Tibial nerve (tissue), 4 donors: ENCODE measurements at regions not wholly inside any gene's neighbourhood (a gene's known extent, or its start where the extent isn't known, plus 50 kb on each side); places are given as distances from the start of the nearest gene placed in this dataset.
"Not testable (repeated sequence)": the region's sequence is repeated elsewhere in the genome, so short reads cannot be mapped to it uniquely, and the experiment has no call there.

Source experiments
- DNase-seq, 2 donors: peaks; one replicate each; pipeline ENCODE4 v3.0.0-alpha.2; 2019; ENCODE audit warnings: low spot score in 2 of 2
- H3K27ac ChIP-seq, 4 donors: fragments of 200-600 bp; sonication (generic) in 3 of 4; one replicate each; pipeline ENCODE4 v1.5.1; 2017 to 2019; ENCODE audit warnings: mild to moderate bottlenecking in 1 of 4
- H3K27me3 ChIP-seq, 2 donors: fragments of 200-600 bp; sonication (generic) in 1 of 2; one replicate each; pipeline versions ENCODE4 v1.5.1 to v1.6.0; 2017 to 2019
- H3K36me3 ChIP-seq, 3 donors: fragments of 200-600 bp; sonication (generic); one replicate each; pipeline ENCODE4 v1.5.1; 2018 to 2019
- H3K4me1 ChIP-seq, 4 donors: fragments of 200-600 bp; sonication (generic) in 3 of 4; one replicate each; pipeline ENCODE4 v1.5.1; 2017 to 2019
- H3K4me3 ChIP-seq, 4 donors: fragments of 200-600 bp; sonication (generic) in 3 of 4; one replicate each; pipeline ENCODE4 v1.5.1; 2017 to 2019; ENCODE audit warnings: mild to moderate bottlenecking in 1 of 4, moderate library complexity in 1 of 4
- H3K9me3 ChIP-seq, 4 donors: fragments of 200-600 bp; sonication (generic) in 3 of 4; one replicate each; pipeline ENCODE4 v1.5.1; 2017 to 2019
- CTCF ChIP-seq, 5 experiments: fragments of 200-600 bp in 3 of 5; fragments of 450-650 bp in 2 of 5; sonication (generic) in 3 of 5; IDR thresholded peaks; one replicate each; pipeline ENCODE4 v1.5.1; 2016 to 2019; ENCODE audit warnings: antibody characterized with exemption in 5 of 5, mild to moderate bottlenecking in 3 of 5, moderate library complexity in 2 of 5
- EP300 ChIP-seq, 2 donors: sonication (generic); formaldehyde crosslinking; IDR thresholded peaks; one replicate each; pipeline ENCODE4 v1.6.1; 2017; ENCODE audit warnings: antibody characterized with exemption in 2 of 2, mild to moderate bottlenecking in 1 of 2
- POLR2A ChIP-seq, 2 donors: fragments of 450-650 bp; IDR thresholded peaks; one replicate each; pipeline ENCODE4 v1.6.1; 2017; ENCODE audit warnings: antibody characterized with exemption in 2 of 2, mild to moderate bottlenecking in 2 of 2, moderate library complexity in 2 of 2
- WGBS, 2 donors: methylation state at CpG; one replicate each; pipeline ENCODE4 v1.1.5; 2018; 5-methylcytosine and 5-hydroxymethylcytosine counted together

GRCh38 chr1:229007701-229008100 lies 263.2 kb upstream of the RAB4A start:
- no peak overlapping the region for H3K27ac ChIP-seq
- DNase-seq, result no peak
- no peak overlapping the region for H3K4me3 ChIP-seq
- H3K36me3 ChIP-seq, result no peaks in the 10 kb centered on the region
- no peaks in the 10 kb centered on the region for H3K27me3 ChIP-seq
- no peak for TF ChIP-seq EP300 (IDR thresholded peaks at IDR 0.05)
- TF ChIP-seq POLR2A (IDR thresholded peaks at IDR 0.05), result no peak
- TF ChIP-seq CTCF (IDR thresholded peaks at IDR 0.05), result no peak
- H3K9me3 ChIP-seq, result no peaks in the 10 kb centered on the region
- peaks cover 0 to 11% (median 0%) of the 10 kb centered on the region in 4 donors for H3K4me1 ChIP-seq
- 93 to 98% methylated on average over 9 of the region's 9 CpGs for WGBS, 2 donors

GRCh38 chr1:229008347-229008746 lies 262.6 kb upstream of the RAB4A start:
- H3K9me3 ChIP-seq, H3K4me3 ChIP-seq, H3K27me3 ChIP-seq, H3K4me1 ChIP-seq, H3K36me3 ChIP-seq, DNase-seq, H3K27ac ChIP-seq: not testable (repeated sequence)
- 77 to 80% methylated on average over 5 of the region's 5 CpGs for WGBS, 2 donors

GRCh38 chr1:229011022-229011421 lies 259.9 kb upstream of the RAB4A start:
- H3K4me1 ChIP-seq, result no peaks in the 10 kb centered on the region
- no peaks in the 10 kb centered on the region for H3K27me3 ChIP-seq
- no peaks in the 10 kb centered on the region for H3K36me3 ChIP-seq
- DNase-seq, result no peak
- TF ChIP-seq EP300 (IDR thresholded peaks at IDR 0.05), result no peak
- no peak for TF ChIP-seq CTCF (IDR thresholded peaks at IDR 0.05)
- TF ChIP-seq POLR2A (IDR thresholded peaks at IDR 0.05), result no peak
- no peaks in the 10 kb centered on the region for H3K9me3 ChIP-seq
- H3K27ac ChIP-seq, result no peak overlapping the region
- 77 to 93% methylated on average over 2 of the region's 2 CpGs for WGBS, 2 donors
- no peak overlapping the region for H3K4me3 ChIP-seq

DNA sequence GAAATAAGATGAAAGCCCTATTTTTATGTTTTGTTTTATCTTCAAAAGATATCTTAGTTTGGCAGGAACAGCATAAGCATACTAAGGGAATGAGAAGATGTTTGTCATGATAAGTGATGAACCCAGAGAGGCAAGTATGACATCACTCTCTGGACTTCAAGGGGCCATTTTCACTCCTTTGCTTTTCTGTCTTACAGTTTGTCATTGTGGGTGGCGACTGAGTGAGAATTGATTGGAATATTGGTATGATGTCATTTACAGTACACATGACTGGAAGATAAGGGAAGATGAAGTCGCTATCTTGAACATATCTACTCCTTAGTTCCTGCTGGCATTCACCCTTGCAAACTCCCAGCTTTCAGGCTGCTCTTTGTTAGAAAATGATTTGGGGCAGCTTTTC lies 258.1 kb upstream of the RAB4A start:
- TF ChIP-seq POLR2A (IDR thresholded peaks at IDR 0.05) (no peak), CTCF (IDR thresholded peaks at IDR 0.05) (no peak), EP300 (IDR thresholded peaks at IDR 0.05) (no peak)
- WGBS, 2 donors, result 83 to 85% methylated on average over 2 of the region's 2 CpGs
- Histone ChIP-seq H3K27me3 (no peaks in the 10 kb centered on the region), H3K36me3 (no peaks in the 10 kb centered on the region), H3K4me3 (no peak overlapping the region), H3K9me3 (no peaks in the 10 kb centered on the region), H3K4me1 (no peaks in the 10 kb centered on the region), H3K27ac (no peak overlapping the region)
- DNase-seq, result no peak

GRCh38 chr1:229013981-229014380 lies 256.9 kb upstream of the RAB4A start:
- H3K27me3 ChIP-seq, result no peaks in the 10 kb centered on the region
- peaks cover 0 to 3% (median 0%) of the 10 kb centered on the region in 4 donors for H3K9me3 ChIP-seq
- H3K36me3 ChIP-seq, result no peaks in the 10 kb centered on the region
- no peaks in the 10 kb centered on the region for H3K4me1 ChIP-seq
- H3K27ac ChIP-seq, result no peak overlapping the region
- WGBS, 2 donors, result 66 to 71% methylated on average over 7 of the region's 7 CpGs
- no peak for DNase-seq
- no peak overlapping the region for H3K4me3 ChIP-seq
- no peak for TF ChIP-seq EP300 (IDR thresholded peaks at IDR 0.05)
- no peak for TF ChIP-seq POLR2A (IDR thresholded peaks at IDR 0.05)
- TF ChIP-seq CTCF (IDR thresholded peaks at IDR 0.05), result no peak

DNA sequence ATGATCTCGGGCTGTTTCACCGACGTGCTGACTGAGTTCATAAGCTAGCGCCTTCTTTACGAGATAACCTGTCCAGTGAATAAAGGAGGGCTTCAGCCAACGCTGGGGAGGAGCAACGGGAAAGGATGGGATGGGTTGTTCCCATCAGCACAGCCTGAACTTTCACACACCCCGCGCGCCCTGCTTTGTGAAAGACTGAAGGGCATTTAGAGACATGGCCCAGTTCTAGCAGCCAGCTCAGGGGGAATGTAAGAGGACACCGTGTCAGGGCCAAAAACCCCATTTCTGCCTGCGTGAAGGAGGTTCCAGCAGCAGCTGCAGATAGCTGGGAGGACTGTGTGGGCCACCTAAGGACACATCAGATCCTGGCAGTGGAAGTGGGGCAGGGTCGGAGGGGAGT lies 255.1 kb upstream of the RAB4A start:
- Histone ChIP-seq H3K36me3 (no peaks in the 10 kb centered on the region), H3K9me3 (peaks cover 0 to 3% (median 0%) of the 10 kb centered on the region in 4 donors), H3K4me3 (no peak overlapping the region), H3K27ac (no peak overlapping the region), H3K27me3 (no peaks in the 10 kb centered on the region), H3K4me1 (peaks cover 0 to 5% (median 0%) of the 10 kb centered on the region in 4 donors)
- no peak for DNase-seq
- TF ChIP-seq EP300 (IDR thresholded peaks at IDR 0.05) (no peak), CTCF (IDR thresholded peaks at IDR 0.05) (no peak), POLR2A (IDR thresholded peaks at IDR 0.05) (no peak)
- WGBS, 2 donors, result 63 to 69% methylated on average over 13 of the region's 13 CpGs
